Liver (tissue), 8 donors: ENCODE measurements at regions not wholly inside any gene's neighbourhood (a gene's known extent, or its start where the extent isn't known, plus 50 kb on each side); places are given as distances from the start of the nearest gene placed in this dataset.

Source experiments
- DNase-seq: peaks from one replicate; pipeline ENCODE4 v3.0.0-alpha.2; 2017; ENCODE audit warnings: low spot score
- H3K27ac ChIP-seq, 2 donors: one replicate each; pipeline ENCODE4 v1.7.0; 2013; ENCODE audit warnings: inconsistent platforms in 2 of 2, low read length in 2 of 2, control low read depth in 1 of 2, low read depth in 1 of 2, mild to moderate bottlenecking in 1 of 2
- H3K27me3 ChIP-seq, 4 donors: one replicate each; pipeline versions ENCODE4 v1.6.1 to v1.7.0; 2013; ENCODE audit warnings: low read length in 3 of 4, inconsistent platforms in 1 of 4, mild to moderate bottlenecking in 1 of 4, moderate library complexity in 1 of 4; ENCODE audit not compliant: control insufficient read depth in 4 of 4, insufficient read depth in 4 of 4
- H3K36me3 ChIP-seq, 4 donors: one replicate each; pipeline versions ENCODE4 v1.6.1 to v1.7.0; 2013; ENCODE audit warnings: low read length in 3 of 4, mild to moderate bottlenecking in 3 of 4, low read depth in 1 of 4, moderate library complexity in 1 of 4; ENCODE audit not compliant: control insufficient read depth in 4 of 4, insufficient read depth in 3 of 4
- H3K4me1 ChIP-seq, 4 donors: one replicate each; pipeline versions ENCODE4 v1.6.1 to v1.7.0; 2013; ENCODE audit warnings: low read length in 3 of 4, mild to moderate bottlenecking in 3 of 4, moderate library complexity in 1 of 4; ENCODE audit not compliant: control insufficient read depth in 4 of 4, insufficient read depth in 4 of 4
- H3K4me3 ChIP-seq, 3 donors: one replicate each; pipeline versions ENCODE4 v1.6.1 to v1.7.0; 2013; ENCODE audit warnings: low read length in 3 of 3, control low read depth in 1 of 3, low read depth in 1 of 3, mild to moderate bottlenecking in 1 of 3
- H3K9ac ChIP-seq, 2 donors: one replicate each; pipeline ENCODE4 v1.7.0; 2013; ENCODE audit warnings: low read length in 2 of 2, mild to moderate bottlenecking in 2 of 2, moderate library complexity in 2 of 2, control low read depth in 1 of 2, low read depth in 1 of 2
- H3K9me3 ChIP-seq, 4 donors: one replicate each; pipeline versions ENCODE4 v1.6.1 to v1.7.0; 2013; ENCODE audit warnings: low read length in 3 of 4; ENCODE audit not compliant: control insufficient read depth in 4 of 4
- ATF3 ChIP-seq: IDR thresholded peaks from 2 replicates; pipeline ENCODE4 v1.6.1; 2016; ENCODE audit warnings: antibody characterized with exemption
- CTCF ChIP-seq: fragments of 150-350 bp; IDR thresholded peaks from 2 replicates; pipeline ENCODE4 v1.5.1; 2017; ENCODE audit warnings: improper control_type of control experiment, low read depth, low read length; ENCODE audit not compliant: missing input control
- EGR1 ChIP-seq, 2 donors: IDR thresholded peaks; 2 replicates each; pipeline ENCODE4 v1.6.1; 2016 to 2018; ENCODE audit warnings: antibody characterized with exemption in 2 of 2, low read depth in 2 of 2
- FOXA1 ChIP-seq: IDR thresholded peaks from 2 replicates; pipeline ENCODE4 v1.6.1; 2016; ENCODE audit warnings: antibody characterized with exemption
- FOXA2 ChIP-seq: IDR thresholded peaks from 2 replicates; pipeline ENCODE4 v1.6.1; 2016; ENCODE audit warnings: antibody characterized with exemption
- GABPA ChIP-seq, 2 donors: IDR thresholded peaks in 1 of 2; conservative IDR thresholded peaks in 1 of 2; 2 replicates each; pipeline ENCODE4 v1.6.1; 2016; ENCODE audit warnings: antibody characterized with exemption in 2 of 2, mild to moderate bottlenecking in 1 of 2, moderate library complexity in 1 of 2
- HNF4A ChIP-seq, 2 donors: conservative IDR thresholded peaks; 2 replicates each; pipeline ENCODE4 v1.6.1; 2016; ENCODE audit warnings: antibody characterized with exemption in 2 of 2, mild to moderate bottlenecking in 2 of 2
- HNF4G ChIP-seq: IDR thresholded peaks from 2 replicates; pipeline ENCODE4 v1.6.1; 2016; ENCODE audit warnings: antibody characterized with exemption
- JUND ChIP-seq, 2 donors: IDR thresholded peaks; 2 replicates each; pipeline ENCODE4 v1.6.1; 2016; ENCODE audit warnings: antibody characterized with exemption in 2 of 2
- MAX ChIP-seq: IDR thresholded peaks from 2 replicates; pipeline ENCODE4 v1.6.1; 2016; ENCODE audit warnings: antibody characterized with exemption
- NR2F2 ChIP-seq: IDR thresholded peaks from 2 replicates; pipeline ENCODE4 v1.6.1; 2016; ENCODE audit warnings: antibody characterized with exemption
- RAD21 ChIP-seq, 2 donors: IDR thresholded peaks; 2 replicates each; pipeline ENCODE4 v1.6.1; 2016; ENCODE audit warnings: antibody characterized with exemption in 2 of 2, mild to moderate bottlenecking in 2 of 2
- REST ChIP-seq: IDR thresholded peaks from 2 replicates; pipeline ENCODE4 v1.6.1; 2016; ENCODE audit warnings: antibody characterized with exemption, mild to moderate bottlenecking
- RXRA ChIP-seq, 2 donors: IDR thresholded peaks; 2 replicates each; pipeline ENCODE4 v1.6.1; 2017 to 2018; ENCODE audit warnings: antibody characterized with exemption in 2 of 2, mild to moderate bottlenecking in 1 of 2
- SP1 ChIP-seq: IDR thresholded peaks from 2 replicates; pipeline ENCODE4 v1.6.1; 2018; ENCODE audit warnings: antibody characterized with exemption, mild to moderate bottlenecking
- TAF1 ChIP-seq: conservative IDR thresholded peaks from 2 replicates; pipeline ENCODE4 v1.6.1; 2016; ENCODE audit warnings: antibody characterized with exemption, mild to moderate bottlenecking
- YY1 ChIP-seq: IDR thresholded peaks from 2 replicates; pipeline ENCODE4 v1.6.1; 2016; ENCODE audit warnings: antibody characterized with exemption, mild to moderate bottlenecking
- ZBTB33 ChIP-seq: IDR thresholded peaks from 2 replicates; pipeline ENCODE4 v1.6.1; 2016; ENCODE audit warnings: antibody characterized with exemption
- WGBS: extraction: QIAGEN DNeasy Blood & Tissue Kit; methylation state at CpG from one replicate; pipeline ENCODE4 v1.1.7; 2013; 5-methylcytosine and 5-hydroxymethylcytosine counted together
- donor health status: healthy.
- donor health status: healthy.
- donor health status: healthy.
- donor health status: healthy.
- donor health status: healthy.

GRCh38 chr2:154587739-154588138, 110.8 kb upstream of the KCNJ3 start:
- no peak for DNase-seq
- Histone ChIP-seq H3K4me1 (peaks cover 0 to 14% (median 2%) of the 10 kb centered on the region in 4 donors), H3K9ac (no peak overlapping the region), H3K27ac (no peak overlapping the region), H3K27me3 (no peaks in the 10 kb centered on the region), H3K9me3 (no peaks in the 10 kb centered on the region), H3K4me3 (no peak overlapping the region), H3K36me3 (no peaks in the 10 kb centered on the region)
- WGBS: 26% methylated on average over 1 of the region's 1 CpG
- TF ChIP-seq ZBTB33 (no peak), GABPA (IDR thresholded peaks at IDR 0.05 in 1 of 2, conservative IDR thresholded peaks at IDR 0.05 in 1 of 2) (no peak), NR2F2 (no peak), RAD21 (IDR thresholded peaks at IDR 0.05) (peak; percentile 10 to 14), REST (no peak), HNF4A (conservative IDR thresholded peaks at IDR 0.05) (peak; percentile 95), EGR1 (IDR thresholded peaks at IDR 0.05; ENCODE audit: low read depth in 2 of 2) (no peak), ATF3 (no peak), YY1 (peak; percentile 30), RXRA (IDR thresholded peaks at IDR 0.05) (peak; percentile 44 to 57), SP1 (peak; percentile 74), CTCF (no peak), FOXA1 (no peak), TAF1 (no peak), HNF4G (peak; percentile 77), JUND (IDR thresholded peaks at IDR 0.05) (peak in 1 of 2 donors; percentile 47), FOXA2 (peak; percentile 24), MAX (peak; percentile 11)
